Retina (tissue), 1 donor: ENCODE measurements at regions not wholly inside any gene's neighbourhood (a gene's known extent, or its start where the extent isn't known, plus 50 kb on each side); places are given as distances from the start of the nearest gene placed in this dataset.
"Not testable (repeated sequence)": the region's sequence is repeated elsewhere in the genome, so short reads cannot be mapped to it uniquely, and the experiment has no call there.

Experiments used
- DNase-seq: peaks from one replicate; pipeline ENCODE4 v3.0.0-alpha.2; 2016

- not testable (repeated sequence) for DNase-seq
Observed at GRCh38 chr2:87498169-87498853, 249.6 kb upstream of the PLGLB2 start.

- not testable (repeated sequence) for DNase-seq
Observed at GRCh38 chr2:87498854-87499238, 249.0 kb upstream of the PLGLB2 start.

DNA sequence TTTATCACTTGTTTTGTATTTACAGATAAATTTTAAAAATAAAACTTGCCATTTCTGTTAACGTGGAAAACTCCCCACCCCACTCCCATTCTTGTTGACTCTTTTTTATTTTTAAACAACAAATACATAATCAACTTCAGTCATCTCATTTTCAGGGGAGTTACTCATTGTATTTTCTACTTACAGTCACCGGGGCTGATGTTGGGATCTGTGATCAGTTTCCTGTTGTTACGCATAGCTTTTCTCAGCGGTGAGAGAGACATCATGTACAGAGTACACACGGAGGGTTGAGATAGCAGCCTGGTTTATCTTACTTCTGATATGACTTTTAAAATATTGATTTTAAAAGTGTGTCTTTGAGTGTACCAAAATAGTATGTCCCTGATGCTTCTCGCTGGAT, 248.0 kb upstream of the PLGLB2 start:
- DNase-seq = not testable (repeated sequence)

DNA sequence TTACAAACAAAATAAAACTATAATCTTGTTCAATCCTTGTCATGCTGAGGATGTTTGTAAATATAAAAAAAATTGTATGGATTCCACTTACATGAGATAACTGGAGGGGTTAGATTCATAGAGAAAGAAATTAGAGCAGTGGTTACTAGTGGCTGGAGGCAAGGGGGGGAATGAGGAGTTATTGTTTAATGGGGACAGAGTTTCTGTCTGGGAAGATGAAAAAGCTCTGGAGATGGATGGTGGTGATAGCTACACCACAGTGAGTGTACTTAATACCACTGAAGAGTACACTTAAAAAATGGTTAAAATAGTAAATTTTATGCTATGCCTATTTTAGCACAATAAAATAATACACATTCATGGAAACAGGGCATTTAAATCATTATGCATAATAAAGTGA, 247.5 kb upstream of the PLGLB2 start:
- DNase-seq = not testable (repeated sequence)

DNA sequence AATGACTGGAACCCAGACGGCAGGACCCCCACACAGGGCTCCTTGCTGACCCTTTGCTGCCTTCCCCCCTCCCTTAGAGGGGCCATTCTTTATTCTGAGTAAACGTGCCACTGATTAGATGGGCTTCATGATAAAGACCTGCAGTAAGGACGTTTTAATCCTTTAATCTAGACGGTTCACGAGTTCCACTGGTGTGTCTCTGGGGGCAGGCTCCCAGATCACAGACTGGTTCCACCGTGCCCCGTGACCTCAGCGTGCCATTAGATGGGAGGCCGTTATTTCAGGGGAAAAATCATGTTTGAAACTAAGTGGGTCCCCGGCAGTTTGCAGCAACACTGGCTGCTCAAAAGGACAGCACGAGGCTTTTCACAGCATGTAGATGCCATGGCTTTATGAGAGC, 246.9 kb upstream of the PLGLB2 start:
- not testable (repeated sequence) for DNase-seq

GRCh38 chr2:87502948-87503347, 244.9 kb upstream of the PLGLB2 start:
- DNase-seq = not testable (repeated sequence)

DNA sequence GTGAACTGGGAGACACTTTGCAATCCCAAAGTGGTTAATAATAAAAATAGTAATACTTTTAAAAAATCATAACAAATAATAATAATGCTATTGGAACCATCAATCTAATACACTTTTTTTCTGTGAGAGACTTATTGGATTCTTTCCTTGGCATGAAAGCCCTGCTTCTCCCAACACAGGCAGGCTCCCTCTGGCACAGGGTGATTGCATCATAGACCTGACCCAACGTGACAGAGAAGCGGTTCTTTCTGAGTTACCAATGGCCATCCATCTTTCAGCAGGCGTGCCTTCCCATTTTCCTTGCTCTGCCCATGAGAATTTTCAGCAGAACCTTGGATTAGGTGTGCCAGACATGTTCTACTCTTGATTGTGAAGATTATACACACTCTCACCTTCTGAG, 242.6 kb upstream of the PLGLB2 start:
- DNase-seq = not testable (repeated sequence)

DNA sequence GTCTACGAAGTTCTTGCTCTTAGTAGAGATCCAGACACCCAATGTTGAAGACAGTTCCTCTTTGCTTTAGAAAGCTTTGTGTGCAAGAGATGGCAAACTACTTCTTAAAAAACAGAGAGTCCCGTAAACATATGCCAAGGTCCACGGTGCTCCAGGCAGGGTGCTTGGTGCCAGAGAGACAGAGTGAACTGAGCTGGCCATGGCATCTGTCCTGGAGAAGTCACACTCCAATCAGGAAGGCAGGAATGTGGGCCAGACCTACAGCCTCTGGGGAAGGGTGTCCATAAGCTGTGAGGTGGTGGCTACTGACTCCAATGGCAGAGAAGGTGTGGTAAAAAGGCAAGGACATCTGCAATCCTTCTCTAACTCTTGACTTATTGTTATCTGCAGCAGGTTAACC, 242.0 kb upstream of the PLGLB2 start:
- not testable (repeated sequence) for DNase-seq

GRCh38 chr2:87507378-87508348, 240.2 kb upstream of the PLGLB2 start:
- DNase-seq = not testable (repeated sequence)

- DNase-seq = not testable (repeated sequence)
Observed at GRCh38 chr2:87511195-87511778, 236.6 kb upstream of the PLGLB2 start.

- DNase-seq = not testable (repeated sequence)
Observed at GRCh38 chr2:87512864-87513530, 234.9 kb upstream of the PLGLB2 start.

- not testable (repeated sequence) for DNase-seq
Observed at GRCh38 chr2:87514034-87514433, 233.9 kb upstream of the PLGLB2 start.

DNA sequence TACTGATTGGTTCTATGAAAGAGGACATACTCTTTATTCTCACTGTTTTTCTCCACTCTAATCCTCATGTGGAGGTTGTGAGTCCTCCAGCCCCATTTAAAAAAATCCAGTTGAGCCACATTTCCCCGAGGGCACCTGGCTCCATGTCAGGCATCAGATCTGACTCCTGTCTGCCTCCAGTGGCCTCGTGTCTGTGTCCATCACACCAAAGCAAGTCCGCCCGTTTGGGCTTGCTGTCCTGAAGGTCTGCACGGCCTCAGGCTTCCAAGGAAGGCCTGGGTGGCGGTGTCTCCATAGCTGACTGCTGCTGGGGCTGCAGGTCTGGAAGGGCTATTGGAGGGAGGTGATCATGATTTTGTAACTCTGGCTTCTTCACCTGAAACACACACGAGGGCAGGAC, 233.4 kb upstream of the PLGLB2 start:
- DNase-seq = not testable (repeated sequence)

DNA sequence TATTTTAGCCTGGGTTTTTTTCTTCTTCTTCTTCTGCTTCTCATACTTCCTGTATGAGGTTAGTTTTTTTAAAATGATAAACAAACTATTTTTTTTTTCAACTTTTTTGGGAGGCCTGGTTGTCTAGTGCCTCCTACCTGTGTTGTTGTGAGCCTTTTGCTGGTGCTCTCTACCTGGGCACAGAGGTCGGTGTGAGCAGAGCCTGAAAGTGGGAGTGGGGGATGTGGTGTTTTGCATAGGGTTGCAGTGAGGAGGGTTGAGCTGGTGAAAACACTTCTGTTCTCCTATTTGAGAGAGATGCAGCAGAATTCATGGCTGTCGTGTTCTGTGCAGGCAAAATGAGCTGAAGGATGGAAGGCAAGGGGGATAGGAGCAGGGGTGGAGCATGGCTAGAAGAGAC, 232.7 kb upstream of the PLGLB2 start:
- not testable (repeated sequence) for DNase-seq

- DNase-seq = not testable (repeated sequence)
Observed at GRCh38 chr2:87515875-87516274, 232.0 kb upstream of the PLGLB2 start.

- not testable (repeated sequence) for DNase-seq
Observed at GRCh38 chr2:87516369-87516967, 231.4 kb upstream of the PLGLB2 start.

DNA sequence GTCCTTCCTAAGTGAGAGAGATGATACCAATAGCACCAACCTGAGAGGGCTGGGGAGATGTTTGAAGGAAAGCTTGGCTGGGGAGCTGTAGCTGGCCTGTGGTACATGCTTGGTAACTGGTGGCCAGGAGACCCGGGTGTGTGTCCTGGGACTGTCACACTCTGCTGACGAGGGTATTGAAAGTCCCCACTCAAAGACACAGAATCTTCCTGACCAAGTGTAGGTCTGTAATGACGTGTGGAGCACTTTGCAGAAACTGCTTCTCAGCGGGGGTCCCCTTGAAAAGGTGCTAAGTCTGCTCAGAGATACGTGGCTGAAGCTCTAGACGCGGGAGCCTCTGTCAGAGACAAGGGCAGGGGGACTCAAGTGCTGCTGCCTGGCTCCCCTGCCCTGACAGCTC, 230.4 kb upstream of the PLGLB2 start:
- DNase-seq = not testable (repeated sequence)

- not testable (repeated sequence) for DNase-seq
Observed at GRCh38 chr2:87518066-87518465, 229.8 kb upstream of the PLGLB2 start.

DNA sequence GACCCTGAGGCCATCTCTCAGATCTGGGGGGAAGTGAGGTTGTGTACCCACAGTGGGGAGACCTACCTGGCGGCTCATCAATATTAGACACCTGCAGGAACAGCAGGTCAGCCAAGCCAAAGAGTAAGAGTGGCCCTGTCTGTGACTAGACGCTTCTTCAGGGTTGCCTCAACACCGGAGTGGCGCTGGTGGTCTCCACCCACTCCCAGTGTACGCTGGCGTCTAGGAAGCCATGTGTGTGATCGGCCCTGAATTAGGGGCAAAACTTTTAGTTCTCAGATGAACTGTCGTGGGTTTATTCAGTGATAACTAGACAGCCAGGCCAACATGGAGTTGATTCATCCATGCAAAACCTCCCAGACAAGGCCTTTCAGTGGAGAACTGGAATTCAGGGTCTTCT, 229.3 kb upstream of the PLGLB2 start:
- DNase-seq = not testable (repeated sequence)

DNA sequence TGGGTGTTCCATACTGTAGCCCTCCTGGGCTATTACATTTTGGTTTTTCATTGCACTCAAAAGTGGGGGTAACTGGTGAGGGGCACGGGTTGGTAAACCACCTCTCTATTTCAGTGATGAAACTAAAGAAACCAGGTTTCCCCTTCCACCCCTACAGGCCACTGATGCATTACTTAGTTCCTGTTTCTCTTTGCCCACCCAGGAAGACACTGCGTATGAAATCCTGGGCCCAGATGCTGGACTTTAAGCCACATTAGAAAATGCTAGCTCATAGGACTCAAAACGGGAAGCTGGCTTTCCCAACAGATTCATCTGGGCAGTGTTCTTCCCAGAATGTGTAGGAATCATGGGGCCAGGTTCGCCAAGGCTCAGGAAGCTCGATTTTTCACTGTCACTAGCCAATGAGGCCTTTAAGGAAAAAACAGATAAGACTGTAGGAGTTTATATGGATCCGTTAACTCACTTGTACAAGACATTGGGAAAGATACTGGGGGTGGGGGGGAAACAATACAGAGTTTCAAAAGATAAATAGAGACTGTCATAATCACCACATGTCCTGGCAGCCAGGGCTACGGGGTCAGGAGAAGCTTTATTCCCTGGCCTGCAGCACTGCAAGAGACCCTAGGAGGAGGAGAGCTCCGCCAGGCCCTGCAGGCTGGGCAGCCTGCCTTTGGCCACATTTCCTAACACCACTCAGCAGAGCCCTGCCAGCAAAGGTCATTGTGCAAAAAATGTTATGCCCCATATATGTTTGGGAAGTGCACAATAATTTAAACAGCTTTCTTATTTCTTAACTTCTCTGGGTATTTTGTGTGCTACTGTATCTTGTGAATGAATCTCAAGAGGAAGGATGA, 228.5 kb upstream of the PLGLB2 start:
- DNase-seq = not testable (repeated sequence)

- not testable (repeated sequence) for DNase-seq
Observed at GRCh38 chr2:87521057-87521456, 226.8 kb upstream of the PLGLB2 start.
